ENCODE measurements at regions not wholly inside any gene's neighbourhood (a gene's known extent, or its start where the extent isn't known, plus 50 kb on each side); places are given as distances from the start of the nearest gene placed in this dataset.

DNA sequence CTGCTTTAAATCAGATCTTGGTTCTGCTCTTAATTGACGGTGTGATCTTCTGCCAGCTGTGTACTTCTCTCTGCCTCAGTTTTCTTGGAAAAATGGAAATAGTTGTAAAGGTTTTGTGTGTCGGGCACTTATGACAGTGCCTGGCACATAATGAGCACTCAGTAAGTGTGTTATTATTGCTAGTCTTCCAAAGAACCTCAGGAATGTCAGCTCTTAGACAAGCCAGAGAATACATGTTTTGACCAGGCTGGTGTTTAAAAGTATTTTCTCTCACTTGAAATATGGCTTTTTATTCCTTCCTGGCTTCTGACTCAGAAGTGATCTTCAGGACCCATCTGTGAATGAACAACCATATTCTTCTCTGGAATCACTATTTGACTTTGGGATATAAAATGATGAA lies 304.1 kb downstream of the SNAPC1 start:
- BruUV-seq (replicated peaks): no TSS peak
- no peak for TF ChIP-seq FOS (IDR thresholded peaks at IDR 0.05; ENCODE audit: low read depth, low read length)
- no peak for TF ChIP-seq RCOR1 (IDR thresholded peaks at IDR 0.05; ENCODE audit: insufficient replicate concordance, low read length)
- no peak for TF ChIP-seq POLR2A (IDR thresholded peaks at IDR 0.05; ENCODE audit: low read depth, low read length)
- no peak for TF ChIP-seq MAFK (IDR thresholded peaks at IDR 0.05; ENCODE audit: low read depth, low read length)
- TF ChIP-seq, protein P1, sequence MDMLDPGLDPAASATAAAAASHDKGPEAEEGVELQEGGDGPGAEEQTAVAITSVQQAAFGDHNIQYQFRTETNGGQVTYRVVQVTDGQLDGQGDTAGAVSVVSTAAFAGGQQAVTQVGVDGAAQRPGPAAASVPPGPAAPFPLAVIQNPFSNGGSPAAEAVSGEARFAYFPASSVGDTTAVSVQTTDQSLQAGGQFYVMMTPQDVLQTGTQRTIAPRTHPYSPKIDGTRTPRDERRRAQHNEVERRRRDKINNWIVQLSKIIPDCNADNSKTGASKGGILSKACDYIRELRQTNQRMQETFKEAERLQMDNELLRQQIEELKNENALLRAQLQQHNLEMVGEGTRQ (IDR thresholded peaks at IDR 0.05; ENCODE audit: low read depth, low read length): no peak
- no peak for TF ChIP-seq BHLHE40 (IDR thresholded peaks at IDR 0.05; ENCODE audit: low read depth, low read length)
- no peak for TF ChIP-seq RAD21 (IDR thresholded peaks at IDR 0.05; ENCODE audit: low read length)
- TF ChIP-seq, protein P2, sequence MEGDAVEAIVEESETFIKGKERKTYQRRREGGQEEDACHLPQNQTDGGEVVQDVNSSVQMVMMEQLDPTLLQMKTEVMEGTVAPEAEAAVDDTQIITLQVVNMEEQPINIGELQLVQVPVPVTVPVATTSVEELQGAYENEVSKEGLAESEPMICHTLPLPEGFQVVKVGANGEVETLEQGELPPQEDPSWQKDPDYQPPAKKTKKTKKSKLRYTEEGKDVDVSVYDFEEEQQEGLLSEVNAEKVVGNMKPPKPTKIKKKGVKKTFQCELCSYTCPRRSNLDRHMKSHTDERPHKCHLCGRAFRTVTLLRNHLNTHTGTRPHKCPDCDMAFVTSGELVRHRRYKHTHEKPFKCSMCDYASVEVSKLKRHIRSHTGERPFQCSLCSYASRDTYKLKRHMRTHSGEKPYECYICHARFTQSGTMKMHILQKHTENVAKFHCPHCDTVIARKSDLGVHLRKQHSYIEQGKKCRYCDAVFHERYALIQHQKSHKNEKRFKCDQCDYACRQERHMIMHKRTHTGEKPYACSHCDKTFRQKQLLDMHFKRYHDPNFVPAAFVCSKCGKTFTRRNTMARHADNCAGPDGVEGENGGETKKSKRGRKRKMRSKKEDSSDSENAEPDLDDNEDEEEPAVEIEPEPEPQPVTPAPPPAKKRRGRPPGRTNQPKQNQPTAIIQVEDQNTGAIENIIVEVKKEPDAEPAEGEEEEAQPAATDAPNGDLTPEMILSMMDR (conservative IDR thresholded peaks at IDR 0.05; ENCODE audit: low read depth, low read length): no peak
- TF ChIP-seq, protein P3, sequence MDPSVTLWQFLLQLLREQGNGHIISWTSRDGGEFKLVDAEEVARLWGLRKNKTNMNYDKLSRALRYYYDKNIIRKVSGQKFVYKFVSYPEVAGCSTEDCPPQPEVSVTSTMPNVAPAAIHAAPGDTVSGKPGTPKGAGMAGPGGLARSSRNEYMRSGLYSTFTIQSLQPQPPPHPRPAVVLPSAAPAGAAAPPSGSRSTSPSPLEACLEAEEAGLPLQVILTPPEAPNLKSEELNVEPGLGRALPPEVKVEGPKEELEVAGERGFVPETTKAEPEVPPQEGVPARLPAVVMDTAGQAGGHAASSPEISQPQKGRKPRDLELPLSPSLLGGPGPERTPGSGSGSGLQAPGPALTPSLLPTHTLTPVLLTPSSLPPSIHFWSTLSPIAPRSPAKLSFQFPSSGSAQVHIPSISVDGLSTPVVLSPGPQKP (IDR thresholded peaks at IDR 0.05; ENCODE audit: borderline replicate concordance, low read depth, low read length): no peak
- no peak for TF ChIP-seq CHD1 (IDR thresholded peaks at IDR 0.05; ENCODE audit: low read depth, low read length)
- no peak for TF ChIP-seq NFE2L2 (IDR thresholded peaks at IDR 0.05; ENCODE audit: low read depth, low read length)
- no peak for TF ChIP-seq MXI1 (IDR thresholded peaks at IDR 0.05; ENCODE audit: borderline replicate concordance, low read depth, low read length)
- no peak for TF ChIP-seq CEBPB (IDR thresholded peaks at IDR 0.05; ENCODE audit: low read depth, low read length)
- no peak for TF ChIP-seq SMC3 (IDR thresholded peaks at IDR 0.05; ENCODE audit: low read depth, low read length)
- TF ChIP-seq MAZ (IDR thresholded peaks at IDR 0.05; ENCODE audit: borderline replicate concordance, low read depth, low read length): no peak
- TF ChIP-seq RFX5 (IDR thresholded peaks at IDR 0.05; ENCODE audit: low read depth, low read length): no peak

More for the DNA sequence above, 304.1 kb downstream of the SNAPC1 start:
- H3K9ac ChIP-seq (ENCODE audit: low read depth, low read length): no peak overlapping the region
- no peak overlapping the region for H3K4me3 ChIP-seq (ENCODE audit: insufficient read depth, low read depth, low read length)
- no peak overlapping the region for H4K8ac ChIP-seq (ENCODE audit: low read depth in 2 of 2, low read length in 2 of 2)
- no peaks in the 10 kb centered on the region for H4K20me1 ChIP-seq (ENCODE audit: insufficient read depth, low read length)
- intact Hi-C loops (cut with micrococcal nuclease): no loop called here
- no peak overlapping the region for H4K5ac ChIP-seq (ENCODE audit: low read depth, low read length)
- no peak overlapping the region for H2AK9ac ChIP-seq (replicated peaks; ENCODE audit: low read depth, low read length, poor library complexity)
- no peak overlapping the region for H2BK120ac ChIP-seq (ENCODE audit: low read depth, low read length)
- H3K79me1 ChIP-seq (ENCODE audit: low read depth in 1 of 2, low read length in 2 of 2): no peaks in the 10 kb centered on the region
- in situ Hi-C loops (cut with MboI; ENCODE audit: low sequenced_read_pairs): no loop called here
- H3K27ac ChIP-seq (ENCODE audit: insufficient read depth, low read length): no peak overlapping the region
- no peak overlapping the region for H2BK5ac ChIP-seq (ENCODE audit: low read depth, low read length, poor library complexity, severe bottlenecking)
- H2BK20ac ChIP-seq (ENCODE audit: low read depth, low read length): no peak overlapping the region
- 78% methylated on average over 1 of the region's 2 CpGs; no CpG with 5 or more reads in 1 of the 2 experiments for WGBS, 2 experiments (ENCODE audit: extremely low coverage in 2 of 2, insufficient read length in 1 of 2)
- no peak overlapping the region; the same call in 1 of the 2 replicates for H3K18ac ChIP-seq (ENCODE audit: low read depth, low read length)
- H3K36me3 ChIP-seq (ENCODE audit: control insufficient read depth, insufficient read depth, low read length): no peaks in the 10 kb centered on the region
- dilution Hi-C loops (cut with HindIII; ENCODE audit: low sequenced_read_pairs, unreplicated experiment): no loop called here
- no peak overlapping the region for H3K23ac ChIP-seq (ENCODE audit: low read depth, low read length)
- DNase-seq (peak; percentile 19), ATAC-seq (ENCODE audit: low read depth) (peak; percentile 80)
- ChIA-PET CTCF (no interaction called here), POLR2A (ENCODE audit: unreplicated experiment) (no interaction called here)
- H3K14ac ChIP-seq (replicated peaks; ENCODE audit: low read depth, low read length): 0 out of 2 replicates have a peak overlapping the region, but pooled peaks have one; percentile 14
- H2BK15ac ChIP-seq (ENCODE audit: low read depth, low read length): no peak overlapping the region
- no peak overlapping the region for H4K91ac ChIP-seq (ENCODE audit: insufficient read depth, low read depth, low read length)
- H3K27me3 ChIP-seq (ENCODE audit: control insufficient read depth, insufficient read depth, low read length): no peaks in the 10 kb centered on the region
- H2AFZ ChIP-seq (replicated peaks; ENCODE audit: low read length, poor library complexity): no peak overlapping the region
- H3K4ac ChIP-seq (ENCODE audit: low read depth, low read length): no peak overlapping the region
- no peaks in the 10 kb centered on the region for H3K9me3 ChIP-seq (ENCODE audit: control insufficient read depth, insufficient read depth, low read length)
- H3K4me2 ChIP-seq (ENCODE audit: low read depth, low read length): peak overlapping the region; percentile 25; the same call in 1 of the 2 replicates
- peaks cover 7% of the 10 kb centered on the region for H3K4me1 ChIP-seq (ENCODE audit: control insufficient read depth, insufficient read depth, low read length)
- no peak overlapping the region for H2AK5ac ChIP-seq (ENCODE audit: low read depth, low read length)
- H3K9me1 ChIP-seq (ENCODE audit: insufficient read depth, low read length): no peaks in the 10 kb centered on the region
- no peak overlapping the region for H3K56ac ChIP-seq (ENCODE audit: extremely low read depth, insufficient read depth, low read length)

All from IMR-90 (cell line).